GM12872 (cell line): ENCODE measurements at regions not wholly inside any gene's neighbourhood (a gene's known extent, or its start where the extent isn't known, plus 50 kb on each side); places are given as distances from the start of the nearest gene placed in this dataset.

Experiments
- TF ChIP-seq, protein P1 (sequence below): IDR thresholded peaks from 3 replicates; pipeline ENCODE4 v1.5.1; 2011; ENCODE audit warnings: low read depth, mild to moderate bottlenecking, low read length, moderate library complexity; ENCODE audit not compliant: insufficient read depth

DNA sequence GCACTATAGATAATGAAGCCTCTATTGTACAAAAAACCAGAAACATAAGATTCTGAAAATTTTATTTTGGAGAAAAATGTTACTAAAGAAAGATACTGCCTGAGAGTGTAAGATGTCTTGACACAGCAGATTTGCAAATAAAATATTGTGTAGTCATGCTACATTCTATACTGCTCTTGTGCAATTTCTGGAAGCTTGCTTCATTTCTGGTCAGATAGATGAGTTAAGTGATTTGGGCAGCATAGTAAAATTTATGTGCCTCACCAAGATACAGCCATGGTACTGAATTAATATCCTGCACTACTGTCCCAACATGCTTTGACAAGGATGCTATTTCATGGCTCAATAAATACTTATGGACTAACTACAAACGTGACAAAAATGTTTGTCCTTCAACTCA is 55.1 kb upstream of the STARD13 start:
- TF ChIP-seq, protein P1, sequence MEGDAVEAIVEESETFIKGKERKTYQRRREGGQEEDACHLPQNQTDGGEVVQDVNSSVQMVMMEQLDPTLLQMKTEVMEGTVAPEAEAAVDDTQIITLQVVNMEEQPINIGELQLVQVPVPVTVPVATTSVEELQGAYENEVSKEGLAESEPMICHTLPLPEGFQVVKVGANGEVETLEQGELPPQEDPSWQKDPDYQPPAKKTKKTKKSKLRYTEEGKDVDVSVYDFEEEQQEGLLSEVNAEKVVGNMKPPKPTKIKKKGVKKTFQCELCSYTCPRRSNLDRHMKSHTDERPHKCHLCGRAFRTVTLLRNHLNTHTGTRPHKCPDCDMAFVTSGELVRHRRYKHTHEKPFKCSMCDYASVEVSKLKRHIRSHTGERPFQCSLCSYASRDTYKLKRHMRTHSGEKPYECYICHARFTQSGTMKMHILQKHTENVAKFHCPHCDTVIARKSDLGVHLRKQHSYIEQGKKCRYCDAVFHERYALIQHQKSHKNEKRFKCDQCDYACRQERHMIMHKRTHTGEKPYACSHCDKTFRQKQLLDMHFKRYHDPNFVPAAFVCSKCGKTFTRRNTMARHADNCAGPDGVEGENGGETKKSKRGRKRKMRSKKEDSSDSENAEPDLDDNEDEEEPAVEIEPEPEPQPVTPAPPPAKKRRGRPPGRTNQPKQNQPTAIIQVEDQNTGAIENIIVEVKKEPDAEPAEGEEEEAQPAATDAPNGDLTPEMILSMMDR: no peak

DNA sequence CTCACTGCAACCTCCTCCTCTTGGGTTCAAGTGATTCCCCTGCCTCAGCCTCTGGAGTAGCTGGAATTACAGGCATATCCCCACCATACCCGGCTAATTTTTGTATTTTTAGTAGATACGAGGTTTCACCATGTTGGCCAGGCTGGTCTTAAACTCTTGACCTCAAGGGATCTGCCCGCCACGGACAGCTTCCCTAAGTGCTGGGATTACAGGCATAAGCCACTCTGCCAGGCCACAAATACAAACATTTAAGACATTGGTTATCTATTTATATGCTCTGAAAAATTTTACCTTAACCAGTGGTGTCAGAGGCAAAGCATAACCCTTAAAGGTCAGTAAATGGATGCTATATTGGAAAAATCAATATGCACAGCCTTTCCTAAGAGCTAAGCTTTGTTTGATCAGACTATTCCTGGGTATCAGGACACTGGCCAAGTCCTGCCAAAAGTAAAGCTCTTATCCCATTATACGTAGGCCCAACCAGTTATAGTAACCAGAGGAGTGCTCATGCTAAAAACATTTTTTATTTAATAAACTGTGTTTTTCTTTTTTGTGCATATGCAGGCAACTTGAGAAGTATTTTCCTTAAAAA is 56.4 kb upstream of the STARD13 start:
- TF ChIP-seq, protein P1: no peak

DNA sequence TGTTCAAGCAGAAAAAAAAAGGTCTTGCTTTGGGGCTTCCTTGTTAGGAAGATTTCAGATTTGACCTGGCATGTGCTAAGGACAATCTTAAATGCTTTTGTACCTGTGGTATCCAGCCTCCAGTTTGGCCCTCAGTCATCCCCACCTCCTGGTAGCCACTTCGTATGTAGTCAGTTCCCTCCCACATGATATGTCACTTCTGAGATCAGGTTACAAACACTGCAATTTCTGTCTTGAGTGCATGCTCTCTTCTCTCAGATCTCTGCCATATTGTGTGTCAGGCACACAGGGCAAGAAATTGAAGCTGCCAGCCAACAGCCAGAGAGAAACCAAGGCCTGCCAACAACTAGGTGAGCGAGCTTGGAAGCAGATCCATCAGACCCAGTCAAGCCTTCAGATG is 60.3 kb upstream of the STARD13 start:
- TF ChIP-seq, protein P1: no peak

GRCh38 chr13:33347861-33348260 is 62.3 kb upstream of the STARD13 start:
- TF ChIP-seq, protein P1: no peak

DNA sequence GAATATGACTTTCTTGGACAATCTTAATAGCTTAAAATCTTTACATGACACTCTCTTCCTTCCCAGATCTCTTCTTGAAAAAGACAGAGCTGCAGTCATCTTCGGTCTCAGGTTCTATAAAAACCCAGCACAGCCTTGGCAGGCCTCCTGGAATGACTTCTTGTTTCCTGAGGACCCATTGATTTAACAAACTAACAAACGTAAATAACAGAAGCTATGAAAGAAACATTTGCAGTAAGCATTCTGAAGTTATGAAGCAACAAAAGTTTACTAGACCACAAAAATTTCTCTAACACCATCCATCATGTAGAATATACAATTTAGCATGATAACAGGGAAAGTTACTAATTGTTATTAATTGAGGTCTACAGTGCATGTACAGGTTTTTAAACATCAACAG is 62.8 kb upstream of the STARD13 start:
- TF ChIP-seq, protein P1: no peak

DNA sequence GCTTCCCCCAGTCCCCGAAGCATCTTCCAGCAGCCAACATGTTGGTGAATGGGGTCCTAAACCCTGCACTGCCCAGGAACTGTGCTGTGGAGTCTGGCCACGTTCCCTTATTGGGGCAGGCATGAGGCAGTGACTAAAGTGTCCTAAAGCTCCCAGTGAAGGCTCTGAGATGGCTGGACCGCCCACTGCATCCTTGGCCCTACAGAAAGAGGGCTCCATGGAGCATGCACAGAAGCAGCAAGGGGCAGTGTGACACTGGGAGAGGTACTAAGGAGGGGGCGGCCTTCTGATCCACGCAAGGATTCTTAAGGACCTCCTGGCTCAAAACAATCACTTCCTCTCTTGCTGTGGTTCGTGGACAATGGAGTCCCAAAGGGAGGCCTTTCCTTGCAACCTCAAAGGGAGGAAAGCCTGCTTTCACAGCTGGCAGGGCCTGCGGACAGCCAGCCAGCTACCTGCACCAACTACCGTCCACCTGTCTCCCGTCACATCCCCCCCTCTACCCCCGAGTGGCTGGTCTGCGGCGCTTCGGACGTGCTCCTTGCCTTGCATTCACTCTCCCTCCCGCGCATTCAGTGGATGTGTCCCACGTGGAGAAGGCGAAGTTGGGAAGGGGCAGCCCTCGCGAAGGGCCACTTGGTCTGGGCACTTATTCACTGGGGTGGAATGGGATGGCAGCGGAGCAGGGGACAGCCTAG is 63.9 kb upstream of the STARD13 start:
- TF ChIP-seq, protein P1: no peak

DNA sequence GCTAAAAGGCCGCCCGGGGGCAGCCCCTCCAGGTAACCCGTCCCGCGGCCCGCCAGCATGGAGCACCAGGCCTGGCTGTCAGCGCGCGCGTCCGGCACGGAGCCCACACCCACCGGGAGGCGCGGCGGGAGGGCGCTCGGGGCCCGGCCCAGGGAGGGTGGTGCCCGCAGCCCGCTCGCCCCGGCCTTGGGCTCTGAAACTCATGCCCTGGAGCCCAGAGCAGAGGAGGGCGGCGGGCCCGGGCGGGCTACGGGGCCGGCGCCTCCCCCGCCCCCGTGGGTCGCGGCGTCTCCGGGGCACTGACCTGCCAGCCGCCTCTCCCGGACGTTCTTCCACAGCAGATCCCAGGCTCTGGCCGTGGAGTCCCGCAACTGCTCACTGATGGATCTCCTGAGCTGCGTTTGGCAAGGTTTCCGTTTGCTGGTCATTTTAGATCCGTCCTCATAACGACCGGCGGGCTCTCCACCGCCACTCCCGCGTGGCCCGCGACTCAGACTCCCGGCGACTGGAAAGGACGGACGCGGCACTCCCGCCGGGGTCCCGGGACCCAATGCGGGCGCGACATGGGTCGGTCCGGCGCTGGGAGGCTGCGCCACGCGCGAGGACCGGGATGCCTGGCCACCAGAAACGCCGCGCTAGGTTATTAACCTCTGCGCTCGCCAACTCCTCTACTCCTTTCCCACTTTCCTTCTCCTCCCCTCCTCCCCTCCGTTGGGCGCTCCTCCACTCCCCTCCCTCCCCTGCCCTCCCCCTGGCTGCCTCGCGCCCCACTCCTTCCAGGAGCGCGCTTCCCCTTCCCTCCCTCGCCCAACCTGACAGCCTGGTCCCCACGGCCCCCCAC is 64.7 kb upstream of the STARD13 start:
- TF ChIP-seq, protein P1: no peak
